ENCODE measurements at regions not wholly inside any gene's neighbourhood (a gene's known extent, or its start where the extent isn't known, plus 50 kb on each side); places are given as distances from the start of the nearest gene placed in this dataset.

GRCh38 chr17:20775331-20775730 is 195.8 kb downstream of the CDRT15L2 start:
- TF ChIP-seq EZH2 (IDR thresholded peaks at IDR 0.05; ENCODE audit: insufficient read depth, poor library complexity, severe bottlenecking) (no peak), EZH2phosphoT487 (IDR thresholded peaks at IDR 0.05; ENCODE audit: insufficient read depth, low read depth) (no peak)

Measured in GM23248 (cell line).